MV-4-11 (cell line): ENCODE measurements at regions not wholly inside any gene's neighbourhood (a gene's known extent, or its start where the extent isn't known, plus 50 kb on each side); places are given as distances from the start of the nearest gene placed in this dataset.
"Not testable (repeated sequence)": the region's sequence is repeated elsewhere in the genome, so short reads cannot be mapped to it uniquely, and the experiment has no call there.

Experiments
- DNase-seq: peaks from one replicate; lab custom pipeline; 2025; lab: John Stamatoyannopoulos, UW

GRCh38 chr18:34942276-34942675 lies 98.9 kb upstream of the MAPRE2 start:
- no peak for DNase-seq

- DNase-seq = no peak
Measured at GRCh38 chr18:34942975-34943374, 98.2 kb upstream of the MAPRE2 start.

- no peak for DNase-seq
Measured at GRCh38 chr18:34943587-34943986, 97.6 kb upstream of the MAPRE2 start.

- DNase-seq = no peak
Measured at GRCh38 chr18:34947711-34948125, 93.5 kb upstream of the MAPRE2 start.

- DNase-seq = no peak
Measured at GRCh38 chr18:34951625-34952379, 89.4 kb upstream of the MAPRE2 start.

- no peak for DNase-seq
Measured at GRCh38 chr18:34953212-34953611, 88.0 kb upstream of the MAPRE2 start.

GRCh38 chr18:34955494-34955893 lies 85.7 kb upstream of the MAPRE2 start:
- not testable (repeated sequence) for DNase-seq

- DNase-seq = no peak
Measured at GRCh38 chr18:34956663-34957062, 84.5 kb upstream of the MAPRE2 start.

- no peak for DNase-seq
Measured at GRCh38 chr18:34957119-34957863, 83.9 kb upstream of the MAPRE2 start.

- no peak for DNase-seq
Measured at GRCh38 chr18:34957864-34958259, 83.4 kb upstream of the MAPRE2 start.

- no peak for DNase-seq
Measured at GRCh38 chr18:34959211-34959829, 81.9 kb upstream of the MAPRE2 start.

- DNase-seq = no peak
Measured at GRCh38 chr18:34959989-34960388, 81.2 kb upstream of the MAPRE2 start.

- DNase-seq = no peak
Measured at GRCh38 chr18:34965108-34965507, 76.1 kb upstream of the MAPRE2 start.

- no peak for DNase-seq
Measured at GRCh38 chr18:34965566-34965965, 75.6 kb upstream of the MAPRE2 start.

- no peak for DNase-seq
Measured at GRCh38 chr18:34970106-34970505, 71.1 kb upstream of the MAPRE2 start.

- peak; percentile 8 for DNase-seq
Measured at GRCh38 chr18:34971313-34971712, 69.9 kb upstream of the MAPRE2 start.

- no peak for DNase-seq
Measured at GRCh38 chr18:34972765-34973414, 68.3 kb upstream of the MAPRE2 start.

GRCh38 chr18:34976123-34976522 lies 65.1 kb upstream of the MAPRE2 start:
- DNase-seq = no peak

- DNase-seq = no peak
Measured at GRCh38 chr18:34976534-34976898, 64.7 kb upstream of the MAPRE2 start.

GRCh38 chr18:34976899-34977837 lies 64.0 kb upstream of the MAPRE2 start:
- peak; percentile 12 for DNase-seq

- DNase-seq = peak; percentile 26
Measured at GRCh38 chr18:34977838-34978532, 63.2 kb upstream of the MAPRE2 start.
